ENCODE measurements at regions not wholly inside any gene's neighbourhood (a gene's known extent, or its start where the extent isn't known, plus 50 kb on each side); places are given as distances from the start of the nearest gene placed in this dataset.

DNA sequence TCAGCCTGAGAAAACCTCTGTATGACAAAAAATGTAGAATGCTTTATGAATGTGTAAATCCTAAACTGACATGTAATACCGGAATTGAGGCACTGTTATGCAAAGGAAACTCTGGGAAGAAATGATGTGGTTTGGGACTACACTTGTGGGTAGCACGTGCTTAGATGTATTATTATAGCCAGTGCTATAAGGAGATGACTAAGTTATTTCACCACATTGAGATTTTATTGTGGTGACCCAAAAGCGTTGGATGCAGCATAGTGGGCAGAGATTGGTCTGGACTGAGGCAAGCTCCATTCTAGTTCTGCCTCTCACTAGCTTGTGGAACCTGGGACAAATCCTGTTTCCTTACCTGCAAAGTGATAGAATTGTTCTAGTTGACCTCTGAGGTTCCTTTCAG, 172.2 kb downstream of the SNAPC1 start (continued):
- TF ChIP-seq, protein P1, sequence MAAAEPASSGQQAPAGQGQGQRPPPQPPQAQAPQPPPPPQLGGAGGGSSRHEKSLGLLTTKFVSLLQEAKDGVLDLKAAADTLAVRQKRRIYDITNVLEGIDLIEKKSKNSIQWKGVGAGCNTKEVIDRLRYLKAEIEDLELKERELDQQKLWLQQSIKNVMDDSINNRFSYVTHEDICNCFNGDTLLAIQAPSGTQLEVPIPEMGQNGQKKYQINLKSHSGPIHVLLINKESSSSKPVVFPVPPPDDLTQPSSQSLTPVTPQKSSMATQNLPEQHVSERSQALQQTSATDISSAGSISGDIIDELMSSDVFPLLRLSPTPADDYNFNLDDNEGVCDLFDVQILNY (CRISPR knock-in tag; conservative IDR thresholded peaks at IDR 0.05): no peak
- TF ChIP-seq, protein P2, sequence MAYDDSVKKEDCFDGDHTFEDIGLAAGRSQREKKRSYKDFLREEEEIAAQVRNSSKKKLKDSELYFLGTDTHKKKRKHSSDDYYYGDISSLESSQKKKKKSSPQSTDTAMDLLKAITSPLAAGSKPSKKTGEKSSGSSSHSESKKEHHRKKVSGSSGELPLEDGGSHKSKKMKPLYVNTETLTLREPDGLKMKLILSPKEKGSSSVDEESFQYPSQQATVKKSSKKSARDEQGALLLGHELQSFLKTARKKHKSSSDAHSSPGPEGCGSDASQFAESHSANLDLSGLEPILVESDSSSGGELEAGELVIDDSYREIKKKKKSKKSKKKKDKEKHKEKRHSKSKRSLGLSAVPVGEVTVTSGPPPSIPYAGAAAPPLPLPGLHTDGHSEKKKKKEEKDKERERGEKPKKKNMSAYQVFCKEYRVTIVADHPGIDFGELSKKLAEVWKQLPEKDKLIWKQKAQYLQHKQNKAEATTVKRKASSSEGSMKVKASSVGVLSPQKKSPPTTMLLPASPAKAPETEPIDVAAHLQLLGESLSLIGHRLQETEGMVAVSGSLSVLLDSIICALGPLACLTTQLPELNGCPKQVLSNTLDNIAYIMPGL (CRISPR knock-in tag; IDR thresholded peaks at IDR 0.05; ENCODE audit: borderline replicate concordance in 1 of 2, low read depth in 1 of 2): no peak
- TF ChIP-seq, protein P3, sequence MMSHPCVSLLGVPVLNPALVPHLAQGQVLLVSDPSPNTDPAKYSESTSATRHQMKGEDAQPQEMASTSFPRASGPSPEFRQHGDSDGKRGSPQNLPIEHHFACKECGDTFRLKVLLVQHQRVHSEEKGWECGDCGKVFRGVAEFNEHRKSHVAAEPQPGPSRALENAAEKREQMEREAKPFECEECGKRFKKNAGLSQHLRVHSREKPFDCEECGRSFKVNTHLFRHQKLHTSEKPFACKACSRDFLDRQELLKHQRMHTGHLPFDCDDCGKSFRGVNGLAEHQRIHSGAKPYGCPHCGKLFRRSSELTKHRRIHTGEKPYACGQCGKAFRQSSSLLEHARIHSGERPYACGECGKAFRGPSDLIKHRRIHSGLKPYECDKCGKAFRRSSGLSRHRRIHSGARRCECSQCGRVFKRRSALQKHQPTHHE (CRISPR knock-in tag; IDR thresholded peaks at IDR 0.05; ENCODE audit: borderline replicate concordance): no peak
- TF ChIP-seq IRF2 (CRISPR knock-in tag; IDR thresholded peaks at IDR 0.05) (no peak), ZKSCAN5 (CRISPR knock-in tag; IDR thresholded peaks at IDR 0.05) (no peak)

DNA sequence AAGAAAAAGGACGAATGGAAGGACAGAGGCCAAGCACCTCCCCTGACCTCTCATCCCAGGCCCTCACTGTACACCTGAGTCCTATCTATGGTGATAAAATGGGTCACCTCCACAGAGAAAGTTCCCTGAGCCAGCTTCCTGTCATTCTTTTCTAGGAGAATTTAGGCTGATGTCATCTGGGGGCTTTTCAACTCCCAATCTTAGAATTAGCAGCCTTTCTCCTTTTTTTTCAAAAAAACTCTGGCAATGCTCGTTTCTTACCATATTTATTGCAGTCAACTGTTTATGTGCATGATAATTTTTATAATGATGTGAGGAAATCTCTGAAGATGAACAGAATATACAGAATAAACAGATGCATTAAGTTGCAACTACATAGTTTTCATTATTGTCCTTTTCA, 177.6 kb downstream of the SNAPC1 start:
- in situ Hi-C loops (cut with HindIII; ENCODE audit: extremely low pct_ligation_motif_present, low pct_unique_long_range_greater_than_20kb): no loop called here
- no peak for DNase-seq (ENCODE audit: low spot score)
- Histone ChIP-seq H2AFZ (ENCODE audit: low read length) (no peak overlapping the region), H3K27me3 (ENCODE audit: control insufficient read depth in 1 of 2, insufficient read depth in 2 of 2, low read length in 2 of 2) (peaks cover 0 to 15% of the 10 kb centered on the region in 2 experiments; a peak in 1 of 5 replicates), H3K27ac (ENCODE audit: extremely low read length, insufficient read depth, low read length) (no peak overlapping the region), H3K9ac (ENCODE audit: insufficient read depth, low read depth, low read length) (no peak overlapping the region), H3K4me3 (replicated peaks in 1 of 3; ENCODE audit: insufficient read depth in 1 of 3, low read depth in 2 of 3, low read length in 3 of 3) (no peak overlapping the region), H3K4me1 (ENCODE audit: insufficient read depth, low read length) (no peaks in the 10 kb centered on the region), H3K79me2 (ENCODE audit: insufficient read depth, low read length) (no peaks in the 10 kb centered on the region), H3K36me3 (replicated peaks in 1 of 2; ENCODE audit: control insufficient read depth in 1 of 2, insufficient read depth in 2 of 2, low read length in 2 of 2) (no peaks in the 10 kb centered on the region), H4K20me1 (ENCODE audit: insufficient read depth, low read length) (no peaks in the 10 kb centered on the region), H3K9me3 (ENCODE audit: low read length) (no peaks in the 10 kb centered on the region), H3K4me2 (ENCODE audit: low read depth, low read length) (no peak overlapping the region)
- 5% methylated on average over 2 of the region's 2 CpGs for WGBS (ENCODE audit: low lambda C conversion rate)
- CTCF ChIA-PET (ENCODE audit: low intra/inter-chr PET ratio, low total read pairs): no interaction called here
- intact Hi-C loops (cut with micrococcal nuclease; ENCODE audit: unreplicated experiment): no loop called here
- no peak for ATAC-seq
- POLR2A ChIA-PET: no interaction called here
- BruUV-seq (replicated peaks): no TSS peak
- FAIRE-seq: no peak
- TF ChIP-seq, protein P3 (CRISPR knock-in tag; IDR thresholded peaks at IDR 0.05; ENCODE audit: borderline replicate concordance): no peak
- TF ChIP-seq ZSCAN30 (CRISPR knock-in tag; IDR thresholded peaks at IDR 0.05) (no peak), DNMT1 (CRISPR knock-in tag; IDR thresholded peaks at IDR 0.05) (no peak), TP53 (CRISPR knock-in tag; conservative IDR thresholded peaks at IDR 0.05) (no peak), ZNF451 (CRISPR knock-in tag; IDR thresholded peaks at IDR 0.05) (no peak), EZH2 (conservative IDR thresholded peaks at IDR 0.05; ENCODE audit: low read depth, low read length) (no peak), KAT8 (CRISPR knock-in tag; IDR thresholded peaks at IDR 0.05) (no peak)
- TF ChIP-seq, protein P4, sequence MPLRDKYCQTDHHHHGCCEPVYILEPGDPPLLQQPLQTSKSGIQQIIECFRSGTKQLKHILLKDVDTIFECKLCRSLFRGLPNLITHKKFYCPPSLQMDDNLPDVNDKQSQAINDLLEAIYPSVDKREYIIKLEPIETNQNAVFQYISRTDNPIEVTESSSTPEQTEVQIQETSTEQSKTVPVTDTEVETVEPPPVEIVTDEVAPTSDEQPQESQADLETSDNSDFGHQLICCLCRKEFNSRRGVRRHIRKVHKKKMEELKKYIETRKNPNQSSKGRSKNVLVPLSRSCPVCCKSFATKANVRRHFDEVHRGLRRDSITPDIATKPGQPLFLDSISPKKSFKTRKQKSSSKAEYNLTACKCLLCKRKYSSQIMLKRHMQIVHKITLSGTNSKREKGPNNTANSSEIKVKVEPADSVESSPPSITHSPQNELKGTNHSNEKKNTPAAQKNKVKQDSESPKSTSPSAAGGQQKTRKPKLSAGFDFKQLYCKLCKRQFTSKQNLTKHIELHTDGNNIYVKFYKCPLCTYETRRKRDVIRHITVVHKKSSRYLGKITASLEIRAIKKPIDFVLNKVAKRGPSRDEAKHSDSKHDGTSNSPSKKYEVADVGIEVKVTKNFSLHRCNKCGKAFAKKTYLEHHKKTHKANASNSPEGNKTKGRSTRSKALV (CRISPR knock-in tag; IDR thresholded peaks at IDR 0.05): no peak
- TF ChIP-seq, protein P5, sequence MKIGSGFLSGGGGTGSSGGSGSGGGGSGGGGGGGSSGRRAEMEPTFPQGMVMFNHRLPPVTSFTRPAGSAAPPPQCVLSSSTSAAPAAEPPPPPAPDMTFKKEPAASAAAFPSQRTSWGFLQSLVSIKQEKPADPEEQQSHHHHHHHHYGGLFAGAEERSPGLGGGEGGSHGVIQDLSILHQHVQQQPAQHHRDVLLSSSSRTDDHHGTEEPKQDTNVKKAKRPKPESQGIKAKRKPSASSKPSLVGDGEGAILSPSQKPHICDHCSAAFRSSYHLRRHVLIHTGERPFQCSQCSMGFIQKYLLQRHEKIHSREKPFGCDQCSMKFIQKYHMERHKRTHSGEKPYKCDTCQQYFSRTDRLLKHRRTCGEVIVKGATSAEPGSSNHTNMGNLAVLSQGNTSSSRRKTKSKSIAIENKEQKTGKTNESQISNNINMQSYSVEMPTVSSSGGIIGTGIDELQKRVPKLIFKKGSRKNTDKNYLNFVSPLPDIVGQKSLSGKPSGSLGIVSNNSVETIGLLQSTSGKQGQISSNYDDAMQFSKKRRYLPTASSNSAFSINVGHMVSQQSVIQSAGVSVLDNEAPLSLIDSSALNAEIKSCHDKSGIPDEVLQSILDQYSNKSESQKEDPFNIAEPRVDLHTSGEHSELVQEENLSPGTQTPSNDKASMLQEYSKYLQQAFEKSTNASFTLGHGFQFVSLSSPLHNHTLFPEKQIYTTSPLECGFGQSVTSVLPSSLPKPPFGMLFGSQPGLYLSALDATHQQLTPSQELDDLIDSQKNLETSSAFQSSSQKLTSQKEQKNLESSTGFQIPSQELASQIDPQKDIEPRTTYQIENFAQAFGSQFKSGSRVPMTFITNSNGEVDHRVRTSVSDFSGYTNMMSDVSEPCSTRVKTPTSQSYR (CRISPR knock-in tag; IDR thresholded peaks at IDR 0.05; ENCODE audit: borderline replicate concordance): no peak

Data from HepG2 (cell line).